ENCODE measurements at regions not wholly inside any gene's neighbourhood (a gene's known extent, or its start where the extent isn't known, plus 50 kb on each side); places are given as distances from the start of the nearest gene placed in this dataset.

DNA sequence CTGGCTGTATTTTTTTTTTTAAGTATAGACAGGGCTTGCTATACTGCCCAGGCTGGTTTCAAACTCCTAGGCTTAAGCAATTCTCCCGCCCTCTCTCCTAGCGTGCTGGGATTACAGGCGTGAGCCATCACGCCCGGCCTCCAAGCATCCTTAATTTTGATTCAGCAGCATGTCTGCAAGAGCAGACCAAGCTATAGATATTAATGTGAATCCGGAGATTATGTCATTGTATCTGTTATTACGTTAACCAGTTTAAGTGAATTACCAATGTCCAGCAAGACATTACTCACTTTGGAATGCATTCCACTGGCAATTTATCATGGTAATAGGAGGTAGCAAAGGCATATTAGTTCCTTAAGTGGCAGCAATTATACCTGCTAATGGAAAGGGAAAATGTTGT, 179.7 kb downstream of the CHRM3 start:
- Histone ChIP-seq H3K27me3 (ENCODE audit: low read depth, low read length) (no peaks in the 10 kb centered on the region), H3K4me3 (ENCODE audit: low read depth in 1 of 2, low read length in 2 of 2) (no peak overlapping the region), H3K27ac (ENCODE audit: low read length) (no peak overlapping the region), H3K4me1 (ENCODE audit: control insufficient read depth in 1 of 2, insufficient read depth in 2 of 2, low read length in 2 of 2) (peaks cover 0 to 4% of the 10 kb centered on the region in 2 donors), H3K9me3 (ENCODE audit: control insufficient read depth in 1 of 2, low read length in 2 of 2) (no peaks in the 10 kb centered on the region), H3K36me3 (ENCODE audit: control insufficient read depth in 1 of 2, insufficient read depth in 2 of 2, low read length in 2 of 2) (no peaks in the 10 kb centered on the region)

DNA sequence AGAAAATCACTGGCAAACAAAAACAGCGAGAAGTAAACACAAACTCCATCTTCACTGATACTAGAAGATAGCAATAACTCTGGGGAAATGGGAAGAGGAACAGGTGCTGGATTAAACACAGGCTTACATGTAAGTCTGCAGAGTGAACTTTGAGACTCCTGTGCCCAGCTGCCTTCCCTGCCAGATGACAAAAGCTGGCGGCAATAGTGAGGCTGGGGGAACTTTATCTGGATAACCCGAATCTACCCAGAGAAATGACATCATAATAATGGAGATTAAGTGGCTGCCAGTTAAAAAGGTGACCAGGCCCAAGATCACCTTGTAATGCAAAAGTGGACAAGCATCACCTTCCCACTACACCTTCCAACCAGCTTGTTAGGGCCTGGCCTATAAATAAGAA, 184.5 kb downstream of the CHRM3 start:
- H3K4me3 ChIP-seq (ENCODE audit: low read depth in 1 of 2, low read length in 2 of 2): no peak overlapping the region
- no peaks in the 10 kb centered on the region for H3K27me3 ChIP-seq (ENCODE audit: low read depth, low read length)
- no peaks in the 10 kb centered on the region for H3K9me3 ChIP-seq (ENCODE audit: control insufficient read depth in 1 of 2, low read length in 2 of 2)
- H3K36me3 ChIP-seq (ENCODE audit: control insufficient read depth in 1 of 2, insufficient read depth in 2 of 2, low read length in 2 of 2): no peaks in the 10 kb centered on the region
- no peaks in the 10 kb centered on the region for H3K4me1 ChIP-seq (ENCODE audit: control insufficient read depth in 1 of 2, insufficient read depth in 2 of 2, low read length in 2 of 2)
- no peak overlapping the region for H3K27ac ChIP-seq (ENCODE audit: low read length)

GRCh38 chr1:239572183-239572582, 185.8 kb downstream of the CHRM3 start:
- Histone ChIP-seq H3K27me3 (ENCODE audit: low read depth, low read length) (no peaks in the 10 kb centered on the region), H3K4me1 (ENCODE audit: control insufficient read depth in 1 of 2, insufficient read depth in 2 of 2, low read length in 2 of 2) (no peaks in the 10 kb centered on the region), H3K27ac (ENCODE audit: low read length) (no peak overlapping the region), H3K4me3 (ENCODE audit: low read depth in 1 of 2, low read length in 2 of 2) (no peak overlapping the region), H3K9me3 (ENCODE audit: control insufficient read depth in 1 of 2, low read length in 2 of 2) (no peaks in the 10 kb centered on the region), H3K36me3 (ENCODE audit: control insufficient read depth in 1 of 2, insufficient read depth in 2 of 2, low read length in 2 of 2) (no peaks in the 10 kb centered on the region)

DNA sequence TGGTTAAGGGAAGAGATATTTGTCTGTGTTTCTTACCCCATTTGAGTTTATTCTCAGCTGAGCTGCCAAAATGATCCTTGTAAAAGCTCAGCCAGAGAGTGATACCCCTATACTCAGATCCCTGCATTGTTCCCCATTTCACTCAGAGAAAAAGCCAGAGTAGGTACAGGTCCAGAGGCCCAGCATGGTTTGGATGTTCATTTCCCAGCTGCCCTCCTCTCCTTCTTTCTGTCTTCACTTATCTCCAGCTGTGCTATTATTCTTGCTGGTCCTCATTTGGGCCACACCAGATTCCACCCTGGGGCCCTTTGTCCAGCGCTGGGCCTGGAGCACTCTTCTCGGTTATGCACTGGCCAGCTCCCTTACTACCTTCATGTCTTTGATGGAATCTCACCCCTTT, 187.7 kb downstream of the CHRM3 start:
- Histone ChIP-seq H3K4me1 (ENCODE audit: control insufficient read depth in 1 of 2, insufficient read depth in 2 of 2, low read length in 2 of 2) (no peaks in the 10 kb centered on the region), H3K4me3 (ENCODE audit: low read depth in 1 of 2, low read length in 2 of 2) (no peak overlapping the region), H3K36me3 (ENCODE audit: control insufficient read depth in 1 of 2, insufficient read depth in 2 of 2, low read length in 2 of 2) (no peaks in the 10 kb centered on the region), H3K27me3 (ENCODE audit: low read depth, low read length) (no peaks in the 10 kb centered on the region), H3K27ac (ENCODE audit: low read length) (no peak overlapping the region), H3K9me3 (ENCODE audit: control insufficient read depth in 1 of 2, low read length in 2 of 2) (no peaks in the 10 kb centered on the region)

GRCh38 chr1:239575113-239575512, 188.7 kb downstream of the CHRM3 start:
- Histone ChIP-seq H3K27ac (ENCODE audit: low read length) (no peak overlapping the region), H3K4me1 (ENCODE audit: control insufficient read depth in 1 of 2, insufficient read depth in 2 of 2, low read length in 2 of 2) (peaks cover 0 to 2% of the 10 kb centered on the region in 2 donors), H3K9me3 (ENCODE audit: control insufficient read depth in 1 of 2, low read length in 2 of 2) (no peaks in the 10 kb centered on the region), H3K4me3 (ENCODE audit: low read depth in 1 of 2, low read length in 2 of 2) (no peak overlapping the region), H3K27me3 (ENCODE audit: low read depth, low read length) (no peaks in the 10 kb centered on the region), H3K36me3 (ENCODE audit: control insufficient read depth in 1 of 2, insufficient read depth in 2 of 2, low read length in 2 of 2) (no peaks in the 10 kb centered on the region)

- H3K4me3 ChIP-seq (ENCODE audit: low read depth in 1 of 2, low read length in 2 of 2): no peak overlapping the region
- no peaks in the 10 kb centered on the region for H3K9me3 ChIP-seq (ENCODE audit: control insufficient read depth in 1 of 2, low read length in 2 of 2)
- no peaks in the 10 kb centered on the region for H3K36me3 ChIP-seq (ENCODE audit: control insufficient read depth in 1 of 2, insufficient read depth in 2 of 2, low read length in 2 of 2)
- H3K4me1 ChIP-seq (ENCODE audit: control insufficient read depth in 1 of 2, insufficient read depth in 2 of 2, low read length in 2 of 2): peaks cover 3 to 20% of the 10 kb centered on the region in 2 donors
- H3K27ac ChIP-seq (ENCODE audit: low read length): no peak overlapping the region
- H3K27me3 ChIP-seq (ENCODE audit: low read depth, low read length): no peaks in the 10 kb centered on the region
Measured at GRCh38 chr1:239583536-239583935, 197.2 kb downstream of the CHRM3 start.

DNA sequence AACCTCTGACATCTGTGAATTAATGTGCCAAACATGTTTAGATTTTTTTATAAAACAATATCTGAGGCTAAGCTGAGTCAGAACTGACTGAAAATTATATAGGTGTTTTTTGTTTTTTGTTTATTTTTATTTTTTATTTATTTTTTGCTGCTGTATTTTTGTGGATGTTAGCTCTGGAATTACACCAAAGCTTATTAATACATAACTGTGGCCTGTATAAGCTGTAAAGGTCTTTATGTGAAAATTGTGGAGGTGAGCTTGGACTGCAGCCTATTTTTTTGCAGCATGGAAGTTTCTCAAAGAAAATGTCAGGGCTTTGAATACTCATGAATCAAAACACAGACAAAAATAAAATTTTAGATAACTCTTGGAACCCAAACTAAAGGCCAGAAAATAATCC, 199.8 kb downstream of the CHRM3 start:
- no peaks in the 10 kb centered on the region for H3K27me3 ChIP-seq (ENCODE audit: low read depth, low read length)

GRCh38 chr1:239587066-239587465, 200.7 kb downstream of the CHRM3 start:
- H3K4me3 ChIP-seq (ENCODE audit: low read depth in 1 of 2, low read length in 2 of 2): no peak overlapping the region
- peaks cover 3 to 13% of the 10 kb centered on the region in 2 donors for H3K4me1 ChIP-seq (ENCODE audit: control insufficient read depth in 1 of 2, insufficient read depth in 2 of 2, low read length in 2 of 2)
- no peaks in the 10 kb centered on the region for H3K27me3 ChIP-seq (ENCODE audit: low read depth, low read length)
- H3K36me3 ChIP-seq (ENCODE audit: control insufficient read depth in 1 of 2, insufficient read depth in 2 of 2, low read length in 2 of 2): no peaks in the 10 kb centered on the region
- H3K9me3 ChIP-seq (ENCODE audit: control insufficient read depth in 1 of 2, low read length in 2 of 2): no peaks in the 10 kb centered on the region
- H3K27ac ChIP-seq (ENCODE audit: low read length): no peak overlapping the region

More for the DNA sequence above, 199.8 kb downstream of the CHRM3 start:
- Histone ChIP-seq H3K27ac (ENCODE audit: low read length) (no peak overlapping the region), H3K4me3 (ENCODE audit: low read depth in 1 of 2, low read length in 2 of 2) (no peak overlapping the region), H3K4me1 (ENCODE audit: control insufficient read depth in 1 of 2, insufficient read depth in 2 of 2, low read length in 2 of 2) (peaks cover 3 to 13% of the 10 kb centered on the region in 2 donors), H3K36me3 (ENCODE audit: control insufficient read depth in 1 of 2, insufficient read depth in 2 of 2, low read length in 2 of 2) (no peaks in the 10 kb centered on the region), H3K9me3 (ENCODE audit: control insufficient read depth in 1 of 2, low read length in 2 of 2) (no peaks in the 10 kb centered on the region)

DNA sequence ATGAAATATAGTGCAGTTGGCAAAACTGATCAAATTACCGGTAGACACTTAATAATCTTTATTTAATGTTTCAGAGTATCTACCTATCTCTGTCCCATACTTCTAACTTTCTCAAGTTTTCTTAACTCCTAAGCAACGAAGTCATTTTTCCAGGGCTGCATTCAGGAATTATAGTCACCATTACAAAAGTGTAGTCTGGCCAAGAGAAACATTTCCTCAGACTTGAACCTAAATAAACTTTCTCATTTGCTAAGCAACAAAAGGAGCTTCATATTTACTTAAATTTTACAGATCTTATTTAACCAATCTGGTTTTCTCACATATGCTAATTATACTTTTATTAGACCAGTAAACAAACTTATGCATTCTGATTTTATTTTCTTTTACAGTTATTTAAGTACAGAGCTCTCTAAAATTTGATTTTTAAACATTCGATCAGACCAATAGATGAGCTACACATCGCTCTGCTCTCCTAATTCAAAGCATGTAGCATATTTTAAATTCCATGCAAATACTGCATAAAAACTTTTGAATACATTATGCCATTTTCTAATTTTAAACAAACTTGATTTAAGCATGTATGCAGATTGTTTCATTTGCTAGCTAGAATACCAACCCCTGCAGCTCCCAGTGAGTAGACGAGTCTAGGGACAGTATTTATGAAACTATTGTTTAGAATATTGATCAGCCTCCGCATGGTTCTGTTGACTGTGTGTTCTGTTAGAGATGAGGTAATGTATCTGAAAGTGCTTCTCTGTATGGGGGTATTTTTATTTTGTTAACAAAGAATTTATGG, 201.4 kb downstream of the CHRM3 start:
- H3K4me3 ChIP-seq (ENCODE audit: low read depth in 1 of 2, low read length in 2 of 2): no peak overlapping the region
- H3K36me3 ChIP-seq (ENCODE audit: control insufficient read depth in 1 of 2, insufficient read depth in 2 of 2, low read length in 2 of 2): no peaks in the 10 kb centered on the region
- no peak overlapping the region for H3K27ac ChIP-seq (ENCODE audit: low read length)
- peaks cover 3 to 13% of the 10 kb centered on the region in 2 donors for H3K4me1 ChIP-seq (ENCODE audit: control insufficient read depth in 1 of 2, insufficient read depth in 2 of 2, low read length in 2 of 2)
- H3K27me3 ChIP-seq (ENCODE audit: low read depth, low read length): no peaks in the 10 kb centered on the region
- no peaks in the 10 kb centered on the region for H3K9me3 ChIP-seq (ENCODE audit: control insufficient read depth in 1 of 2, low read length in 2 of 2)

- Histone ChIP-seq H3K27me3 (ENCODE audit: low read depth, low read length) (no peaks in the 10 kb centered on the region), H3K27ac (ENCODE audit: low read length) (no peak overlapping the region), H3K9me3 (ENCODE audit: control insufficient read depth in 1 of 2, low read length in 2 of 2) (no peaks in the 10 kb centered on the region), H3K4me1 (ENCODE audit: control insufficient read depth in 1 of 2, insufficient read depth in 2 of 2, low read length in 2 of 2) (peaks cover 3 to 10% of the 10 kb centered on the region in 2 donors), H3K36me3 (ENCODE audit: control insufficient read depth in 1 of 2, insufficient read depth in 2 of 2, low read length in 2 of 2) (no peaks in the 10 kb centered on the region), H3K4me3 (ENCODE audit: low read depth in 1 of 2, low read length in 2 of 2) (no peak overlapping the region)
Measured at GRCh38 chr1:239590556-239590955, 204.2 kb downstream of the CHRM3 start.

GRCh38 chr1:239593527-239593926, 207.2 kb downstream of the CHRM3 start:
- no peak overlapping the region for H3K27ac ChIP-seq (ENCODE audit: low read length)
- no peaks in the 10 kb centered on the region for H3K9me3 ChIP-seq (ENCODE audit: control insufficient read depth in 1 of 2, low read length in 2 of 2)
- H3K4me1 ChIP-seq (ENCODE audit: control insufficient read depth in 1 of 2, insufficient read depth in 2 of 2, low read length in 2 of 2): no peaks in the 10 kb centered on the region
- no peaks in the 10 kb centered on the region for H3K27me3 ChIP-seq (ENCODE audit: low read depth, low read length)
- H3K4me3 ChIP-seq (ENCODE audit: low read depth in 1 of 2, low read length in 2 of 2): no peak overlapping the region
- no peaks in the 10 kb centered on the region for H3K36me3 ChIP-seq (ENCODE audit: control insufficient read depth in 1 of 2, insufficient read depth in 2 of 2, low read length in 2 of 2)

DNA sequence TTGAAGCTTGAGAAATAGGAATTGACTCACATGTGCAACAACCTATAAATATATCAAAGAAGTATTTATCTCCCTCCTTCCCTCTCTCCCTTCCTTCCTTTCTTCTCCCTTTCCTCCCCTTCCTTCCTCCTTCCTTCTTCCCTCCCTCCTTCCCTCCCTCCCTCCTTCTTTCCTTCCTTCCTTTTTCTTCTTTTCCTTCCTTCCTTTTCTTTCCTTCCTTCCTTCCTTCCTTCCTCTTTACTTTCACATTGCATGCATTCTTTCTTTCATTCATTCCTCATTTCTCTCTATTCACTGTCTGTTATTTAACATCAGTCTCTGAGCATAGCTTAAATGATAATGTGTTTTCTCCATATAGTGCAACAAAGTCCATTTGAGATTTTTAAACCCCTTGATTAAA, 214.2 kb downstream of the CHRM3 start:
- Histone ChIP-seq H3K27ac (ENCODE audit: low read length) (no peak overlapping the region), H3K9me3 (ENCODE audit: control insufficient read depth in 1 of 2, low read length in 2 of 2) (no peaks in the 10 kb centered on the region)

More for the DNA sequence above, 214.2 kb downstream of the CHRM3 start:
- Histone ChIP-seq H3K36me3 (ENCODE audit: control insufficient read depth in 1 of 2, insufficient read depth in 2 of 2, low read length in 2 of 2) (no peaks in the 10 kb centered on the region), H3K4me1 (ENCODE audit: control insufficient read depth in 1 of 2, insufficient read depth in 2 of 2, low read length in 2 of 2) (no peaks in the 10 kb centered on the region), H3K4me3 (ENCODE audit: low read depth in 1 of 2, low read length in 2 of 2) (no peak overlapping the region), H3K27me3 (ENCODE audit: low read depth, low read length) (no peaks in the 10 kb centered on the region)

All from muscle layer of duodenum (tissue), 2 donors.